ENCODE measurements at regions not wholly inside any gene's neighbourhood (a gene's known extent, or its start where the extent isn't known, plus 50 kb on each side); places are given as distances from the start of the nearest gene placed in this dataset.

GRCh38 chr9:88237479-88237961 lies 99.2 kb upstream of the SPATA31C2 start:
- no peak overlapping the region for H3K4me3 ChIP-seq (replicated peaks in 1 of 3)
- H3K9me3 ChIP-seq = no peaks in the 10 kb centered on the region
- 39 to 58% methylated on average over 7 of the region's 7 CpGs for WGBS, 2 donors
- intact Hi-C loops (cut with DNase I) = no loop called here
- no peak for DNase-seq
- H3K36me3 ChIP-seq = no peaks in the 10 kb centered on the region
- H3K27ac ChIP-seq = no peak overlapping the region
- no peak for TF ChIP-seq POLR2A (IDR thresholded peaks at IDR 0.05)
- TF ChIP-seq, protein P1, sequence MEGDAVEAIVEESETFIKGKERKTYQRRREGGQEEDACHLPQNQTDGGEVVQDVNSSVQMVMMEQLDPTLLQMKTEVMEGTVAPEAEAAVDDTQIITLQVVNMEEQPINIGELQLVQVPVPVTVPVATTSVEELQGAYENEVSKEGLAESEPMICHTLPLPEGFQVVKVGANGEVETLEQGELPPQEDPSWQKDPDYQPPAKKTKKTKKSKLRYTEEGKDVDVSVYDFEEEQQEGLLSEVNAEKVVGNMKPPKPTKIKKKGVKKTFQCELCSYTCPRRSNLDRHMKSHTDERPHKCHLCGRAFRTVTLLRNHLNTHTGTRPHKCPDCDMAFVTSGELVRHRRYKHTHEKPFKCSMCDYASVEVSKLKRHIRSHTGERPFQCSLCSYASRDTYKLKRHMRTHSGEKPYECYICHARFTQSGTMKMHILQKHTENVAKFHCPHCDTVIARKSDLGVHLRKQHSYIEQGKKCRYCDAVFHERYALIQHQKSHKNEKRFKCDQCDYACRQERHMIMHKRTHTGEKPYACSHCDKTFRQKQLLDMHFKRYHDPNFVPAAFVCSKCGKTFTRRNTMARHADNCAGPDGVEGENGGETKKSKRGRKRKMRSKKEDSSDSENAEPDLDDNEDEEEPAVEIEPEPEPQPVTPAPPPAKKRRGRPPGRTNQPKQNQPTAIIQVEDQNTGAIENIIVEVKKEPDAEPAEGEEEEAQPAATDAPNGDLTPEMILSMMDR (IDR thresholded peaks at IDR 0.05) = no peak
- H3K4me1 ChIP-seq = no peaks in the 10 kb centered on the region
- H3K27me3 ChIP-seq = no peaks in the 10 kb centered on the region

GRCh38 chr9:88236511-88237478 lies 98.5 kb upstream of the SPATA31C2 start:
- no peak for TF ChIP-seq POLR2A (IDR thresholded peaks at IDR 0.05)
- TF ChIP-seq, protein P1 (IDR thresholded peaks at IDR 0.05) = no peak
- H3K27me3 ChIP-seq = no peaks in the 10 kb centered on the region
- DNase-seq = no peak

GRCh38 chr9:88235615-88236014 lies 97.3 kb upstream of the SPATA31C2 start:
- intact Hi-C loops (cut with DNase I) = no loop called here
- Histone ChIP-seq H3K9me3 (no peaks in the 10 kb centered on the region), H3K27ac (no peak overlapping the region), H3K4me3 (replicated peaks in 1 of 3) (no peak overlapping the region), H3K36me3 (no peaks in the 10 kb centered on the region), H3K27me3 (no peaks in the 10 kb centered on the region), H3K4me1 (no peaks in the 10 kb centered on the region)
- DNase-seq = no peak
- 56 to 63% methylated on average over 2 of the region's 2 CpGs for WGBS, 2 donors
- TF ChIP-seq, protein P1 (IDR thresholded peaks at IDR 0.05) = no peak

More at GRCh38 chr9:88236511-88237478, 98.5 kb upstream of the SPATA31C2 start:
- 69 to 72% methylated on average over 8 to 18 of the region's 18 CpGs for WGBS, 2 donors
- Histone ChIP-seq H3K9me3 (no peaks in the 10 kb centered on the region), H3K4me1 (no peaks in the 10 kb centered on the region), H3K4me3 (replicated peaks in 1 of 3) (no peak overlapping the region), H3K36me3 (no peaks in the 10 kb centered on the region), H3K27ac (no peak overlapping the region)
- intact Hi-C loops (cut with DNase I) = no loop called here

GRCh38 chr9:88234114-88234513 lies 95.8 kb upstream of the SPATA31C2 start:
- H3K9me3 ChIP-seq = no peaks in the 10 kb centered on the region
- no peak overlapping the region for H3K27ac ChIP-seq
- H3K4me3 ChIP-seq (replicated peaks in 1 of 3) = no peak overlapping the region
- WGBS, 2 donors = 72 to 76% methylated on average over 8 of the region's 8 CpGs
- no peak for DNase-seq
- no peaks in the 10 kb centered on the region for H3K4me1 ChIP-seq
- TF ChIP-seq, protein P1 (IDR thresholded peaks at IDR 0.05) = no peak
- no peak for TF ChIP-seq POLR2A (IDR thresholded peaks at IDR 0.05)
- no peaks in the 10 kb centered on the region for H3K27me3 ChIP-seq
- no peaks in the 10 kb centered on the region for H3K36me3 ChIP-seq
- intact Hi-C loops (cut with DNase I) = no loop called here

GRCh38 chr9:88233091-88233490 lies 94.8 kb upstream of the SPATA31C2 start:
- H3K27me3 ChIP-seq = no peaks in the 10 kb centered on the region
- H3K4me3 ChIP-seq (replicated peaks in 1 of 3) = no peak overlapping the region
- DNase-seq = no peak
- no peaks in the 10 kb centered on the region for H3K9me3 ChIP-seq
- no peak overlapping the region for H3K27ac ChIP-seq
- WGBS, 2 donors = 60 to 80% methylated on average over 2 of the region's 2 CpGs
- intact Hi-C loops (cut with DNase I) = no loop called here
- no peaks in the 10 kb centered on the region for H3K36me3 ChIP-seq
- no peaks in the 10 kb centered on the region for H3K4me1 ChIP-seq
- TF ChIP-seq, protein P1 (IDR thresholded peaks at IDR 0.05) = no peak
- no peak for TF ChIP-seq POLR2A (IDR thresholded peaks at IDR 0.05)

All from thyroid gland (tissue), 4 donors.